ENCODE measurements at regions not wholly inside any gene's neighbourhood (a gene's known extent, or its start where the extent isn't known, plus 50 kb on each side); places are given as distances from the start of the nearest gene placed in this dataset.

DNA sequence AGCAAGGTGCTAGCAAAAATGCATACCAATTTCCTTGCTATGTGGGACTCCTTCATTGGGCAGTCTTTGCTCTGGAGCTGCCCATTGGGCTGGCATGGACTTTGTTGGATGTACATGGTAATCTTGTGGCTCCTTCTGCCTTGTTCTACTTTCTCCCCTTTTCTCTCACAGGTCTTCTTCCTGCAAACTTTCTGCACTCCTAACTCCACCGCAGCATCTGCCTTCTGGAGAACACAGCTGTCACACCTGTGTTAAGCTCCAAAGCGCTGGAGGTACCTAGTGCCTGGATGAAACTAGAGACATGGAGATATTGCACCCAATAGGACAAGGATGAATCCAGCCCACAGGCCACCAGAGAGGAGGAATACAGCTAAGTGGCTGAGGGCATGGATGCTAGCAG lies 60.7 kb upstream of the CCND2 start:
- H3K9ac ChIP-seq (ENCODE audit: insufficient read length) = no peak overlapping the region
- no peaks in the 10 kb centered on the region for H3K9me3 ChIP-seq (ENCODE audit: low read depth, low read length)
- H3K4me3 ChIP-seq = no peak overlapping the region
- no peak for DNase-seq (ENCODE audit: low read depth, low spot score)
- H3K36me3 ChIP-seq (ENCODE audit: insufficient read depth, low read length) = no peaks in the 10 kb centered on the region
- TF ChIP-seq POLR2AphosphoS5 (IDR thresholded peaks at IDR 0.05; ENCODE audit: borderline replicate concordance, low read depth, low read length) (no peak), FOXP2 (optimal IDR thresholded peaks at IDR 0.05; ENCODE audit: control extremely low read depth, extremely low read length, insufficient read depth) (no peak), EZH2 (IDR thresholded peaks at IDR 0.05) (no peak)
- H3K27ac ChIP-seq = no peak overlapping the region

DNA sequence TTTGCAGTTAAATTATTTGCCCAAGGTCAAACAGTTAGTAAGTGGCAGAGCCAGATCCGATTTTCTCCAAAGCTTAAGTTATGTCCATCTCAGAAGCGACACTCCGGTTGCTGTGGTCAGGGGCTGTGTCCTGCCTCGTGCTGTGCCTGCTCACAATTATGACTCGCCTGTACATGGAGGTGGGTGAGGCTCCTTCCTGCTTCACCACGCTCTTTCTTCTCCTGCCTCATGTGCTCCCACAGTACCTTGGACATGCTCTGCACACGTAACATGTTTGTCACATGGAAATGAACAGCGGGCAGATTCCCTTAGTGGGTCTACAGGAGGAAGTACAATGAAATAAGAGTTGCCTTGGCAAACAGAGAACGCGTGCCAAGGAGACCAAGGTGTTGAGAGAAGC lies 62.2 kb upstream of the CCND2 start:
- TF ChIP-seq POLR2AphosphoS5 (IDR thresholded peaks at IDR 0.05; ENCODE audit: borderline replicate concordance, low read depth, low read length) = no peak
- TF ChIP-seq FOXP2 (optimal IDR thresholded peaks at IDR 0.05; ENCODE audit: control extremely low read depth, extremely low read length, insufficient read depth) = no peak
- TF ChIP-seq EZH2 (IDR thresholded peaks at IDR 0.05) = no peak
- no peak overlapping the region for H3K4me3 ChIP-seq
- no peak overlapping the region for H3K9ac ChIP-seq (ENCODE audit: insufficient read length)
- H3K27ac ChIP-seq = no peak overlapping the region
- no peaks in the 10 kb centered on the region for H3K36me3 ChIP-seq (ENCODE audit: insufficient read depth, low read length)
- DNase-seq (ENCODE audit: low read depth, low spot score) = no peak
- no peaks in the 10 kb centered on the region for H3K9me3 ChIP-seq (ENCODE audit: low read depth, low read length)

DNA sequence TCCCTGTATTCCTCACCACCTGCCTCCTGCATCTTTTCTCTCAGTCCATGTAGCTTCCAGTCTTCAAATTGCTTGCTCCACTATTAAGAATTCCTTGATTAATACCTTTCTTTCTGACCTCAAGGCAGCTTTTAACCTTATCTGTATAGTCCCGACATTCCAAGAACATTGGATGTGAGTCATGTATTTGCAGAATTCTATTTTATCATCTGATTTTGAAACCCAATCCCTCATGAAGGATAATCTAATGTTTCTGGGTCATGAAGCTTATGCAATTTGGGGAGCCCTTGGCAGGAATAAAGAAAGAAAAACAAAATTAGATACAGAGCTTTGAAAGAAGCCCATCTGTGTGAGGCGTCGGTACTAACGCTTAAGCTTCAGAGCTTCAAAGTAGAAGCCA lies 63.4 kb upstream of the CCND2 start:
- no peak for DNase-seq (ENCODE audit: low read depth, low spot score)
- Histone ChIP-seq H3K27ac (no peak overlapping the region), H3K9ac (ENCODE audit: insufficient read length) (no peak overlapping the region), H3K36me3 (ENCODE audit: insufficient read depth, low read length) (no peaks in the 10 kb centered on the region), H3K9me3 (ENCODE audit: low read depth, low read length) (no peaks in the 10 kb centered on the region), H3K4me3 (no peak overlapping the region)
- TF ChIP-seq EZH2 (IDR thresholded peaks at IDR 0.05) (no peak), FOXP2 (optimal IDR thresholded peaks at IDR 0.05; ENCODE audit: control extremely low read depth, extremely low read length, insufficient read depth) (no peak), POLR2AphosphoS5 (IDR thresholded peaks at IDR 0.05; ENCODE audit: borderline replicate concordance, low read depth, low read length) (no peak)

DNA sequence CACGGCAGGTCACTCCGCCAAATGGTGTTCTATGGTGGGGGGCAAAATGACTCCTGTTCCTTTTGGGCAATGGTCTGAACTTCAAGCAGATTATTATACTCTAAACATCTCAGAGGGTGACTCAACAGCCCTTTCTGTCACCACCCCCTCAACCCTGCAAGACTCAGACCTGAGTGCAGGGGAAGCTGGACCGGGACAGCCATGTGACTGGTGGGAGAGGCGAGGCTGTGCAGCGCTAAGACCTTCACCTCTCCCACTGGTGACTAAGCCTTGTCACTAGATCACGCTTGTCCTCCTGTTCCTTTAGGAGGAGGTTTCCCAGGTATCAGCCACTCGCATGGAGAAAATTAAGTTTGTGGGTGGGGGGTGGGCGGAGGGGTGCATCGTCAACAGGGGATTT lies 67.1 kb upstream of the CCND2 start:
- Histone ChIP-seq H3K4me3 (no peak overlapping the region), H3K36me3 (ENCODE audit: insufficient read depth, low read length) (no peaks in the 10 kb centered on the region), H3K27ac (no peak overlapping the region), H3K9ac (ENCODE audit: insufficient read length) (no peak overlapping the region), H3K9me3 (ENCODE audit: low read depth, low read length) (no peaks in the 10 kb centered on the region)
- DNase-seq (ENCODE audit: low read depth, low spot score) = no peak
- no peak for TF ChIP-seq POLR2AphosphoS5 (IDR thresholded peaks at IDR 0.05; ENCODE audit: borderline replicate concordance, low read depth, low read length)
- no peak for TF ChIP-seq FOXP2 (optimal IDR thresholded peaks at IDR 0.05; ENCODE audit: control extremely low read depth, extremely low read length, insufficient read depth)
- TF ChIP-seq EZH2 (IDR thresholded peaks at IDR 0.05) = no peak

DNA sequence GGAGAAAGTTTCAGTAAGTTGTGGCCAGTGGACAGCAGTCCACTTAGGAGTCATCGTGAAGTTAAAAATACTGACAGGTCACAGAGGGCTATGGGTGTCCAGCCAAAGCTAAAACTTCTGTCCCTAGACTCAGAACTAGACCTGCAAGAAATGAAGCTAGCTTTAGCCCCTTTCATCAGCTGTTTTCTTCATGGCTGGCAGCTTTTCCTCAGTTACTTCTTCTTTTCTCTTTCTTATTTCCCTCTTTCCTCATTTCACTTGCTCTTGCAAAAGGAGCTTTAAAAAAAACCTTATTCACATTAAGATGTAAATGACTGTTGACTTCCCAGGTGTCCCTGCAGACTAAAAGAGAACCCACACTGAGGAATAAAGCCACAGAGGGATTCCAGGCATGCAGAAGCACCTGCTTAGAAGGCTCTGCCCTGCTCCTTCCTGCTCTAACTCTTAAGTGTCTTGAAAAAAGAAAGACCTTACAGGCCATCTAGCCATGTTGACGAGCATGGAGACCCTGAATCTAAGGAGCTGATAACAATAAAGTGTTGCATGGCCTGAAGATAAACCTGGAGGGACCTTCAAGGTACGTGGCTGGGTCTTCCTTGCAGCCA lies 69.7 kb upstream of the CCND2 start:
- Histone ChIP-seq H3K4me3 (no peak overlapping the region), H3K9ac (ENCODE audit: insufficient read length) (no peak overlapping the region), H3K9me3 (ENCODE audit: low read depth, low read length) (no peaks in the 10 kb centered on the region), H3K36me3 (ENCODE audit: insufficient read depth, low read length) (no peaks in the 10 kb centered on the region), H3K27ac (no peak overlapping the region)
- no peak for DNase-seq (ENCODE audit: low read depth, low spot score)
- TF ChIP-seq POLR2AphosphoS5 (IDR thresholded peaks at IDR 0.05; ENCODE audit: borderline replicate concordance, low read depth, low read length) (no peak), EZH2 (IDR thresholded peaks at IDR 0.05) (no peak), FOXP2 (optimal IDR thresholded peaks at IDR 0.05; ENCODE audit: control extremely low read depth, extremely low read length, insufficient read depth) (no peak)

DNA sequence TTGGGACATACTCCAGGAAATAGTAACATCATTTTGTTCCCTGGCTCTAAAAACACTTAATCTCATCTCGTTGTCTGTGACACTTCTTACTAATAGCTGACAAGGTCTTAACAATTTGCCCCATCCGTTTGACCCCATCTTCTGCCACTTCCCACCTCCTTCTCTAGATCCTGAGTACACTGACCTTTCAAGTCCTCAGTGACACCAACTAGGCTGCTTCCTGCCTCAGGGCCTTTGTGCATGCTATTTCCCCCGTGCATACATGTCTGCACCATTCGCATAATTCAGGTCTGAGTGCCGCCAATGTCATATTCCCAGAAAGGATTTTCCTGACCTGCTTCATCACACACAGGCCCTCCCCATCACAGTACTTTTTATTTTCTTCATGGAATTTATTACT lies 70.6 kb upstream of the CCND2 start:
- H3K9ac ChIP-seq (ENCODE audit: insufficient read length) = no peak overlapping the region
- H3K36me3 ChIP-seq (ENCODE audit: insufficient read depth, low read length) = no peaks in the 10 kb centered on the region
- no peak overlapping the region for H3K4me3 ChIP-seq
- no peak overlapping the region for H3K27ac ChIP-seq
- no peaks in the 10 kb centered on the region for H3K9me3 ChIP-seq (ENCODE audit: low read depth, low read length)
- no peak for DNase-seq (ENCODE audit: low read depth, low spot score)
- no peak for TF ChIP-seq POLR2AphosphoS5 (IDR thresholded peaks at IDR 0.05; ENCODE audit: borderline replicate concordance, low read depth, low read length)

DNA sequence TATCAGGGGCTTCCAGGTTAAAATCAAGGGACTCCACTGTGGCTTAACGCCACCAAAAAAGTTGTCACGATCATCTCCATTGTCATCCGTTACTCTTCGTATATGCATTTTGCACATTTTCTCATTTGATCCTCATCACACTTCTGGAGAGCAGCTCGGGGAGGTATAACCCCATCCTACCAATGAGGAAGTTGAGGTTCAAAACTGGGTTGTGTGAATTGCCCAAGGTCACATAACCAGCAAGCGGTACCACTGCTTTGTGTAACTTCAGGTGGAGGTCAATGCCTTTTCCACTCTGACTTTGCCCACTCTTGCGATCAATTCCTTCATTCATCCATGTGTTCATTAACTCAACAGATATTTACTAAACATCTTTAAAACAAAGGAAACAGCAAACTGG lies 71.1 kb upstream of the CCND2 start:
- no peak overlapping the region for H3K27ac ChIP-seq
- no peak overlapping the region for H3K9ac ChIP-seq (ENCODE audit: insufficient read length)
- TF ChIP-seq EZH2 (IDR thresholded peaks at IDR 0.05) = no peak
- no peak for TF ChIP-seq POLR2AphosphoS5 (IDR thresholded peaks at IDR 0.05; ENCODE audit: borderline replicate concordance, low read depth, low read length)
- no peak for TF ChIP-seq FOXP2 (optimal IDR thresholded peaks at IDR 0.05; ENCODE audit: control extremely low read depth, extremely low read length, insufficient read depth)
- no peaks in the 10 kb centered on the region for H3K36me3 ChIP-seq (ENCODE audit: insufficient read depth, low read length)
- H3K9me3 ChIP-seq (ENCODE audit: low read depth, low read length) = no peaks in the 10 kb centered on the region
- DNase-seq (ENCODE audit: low read depth, low spot score) = no peak
- H3K4me3 ChIP-seq = no peak overlapping the region

DNA sequence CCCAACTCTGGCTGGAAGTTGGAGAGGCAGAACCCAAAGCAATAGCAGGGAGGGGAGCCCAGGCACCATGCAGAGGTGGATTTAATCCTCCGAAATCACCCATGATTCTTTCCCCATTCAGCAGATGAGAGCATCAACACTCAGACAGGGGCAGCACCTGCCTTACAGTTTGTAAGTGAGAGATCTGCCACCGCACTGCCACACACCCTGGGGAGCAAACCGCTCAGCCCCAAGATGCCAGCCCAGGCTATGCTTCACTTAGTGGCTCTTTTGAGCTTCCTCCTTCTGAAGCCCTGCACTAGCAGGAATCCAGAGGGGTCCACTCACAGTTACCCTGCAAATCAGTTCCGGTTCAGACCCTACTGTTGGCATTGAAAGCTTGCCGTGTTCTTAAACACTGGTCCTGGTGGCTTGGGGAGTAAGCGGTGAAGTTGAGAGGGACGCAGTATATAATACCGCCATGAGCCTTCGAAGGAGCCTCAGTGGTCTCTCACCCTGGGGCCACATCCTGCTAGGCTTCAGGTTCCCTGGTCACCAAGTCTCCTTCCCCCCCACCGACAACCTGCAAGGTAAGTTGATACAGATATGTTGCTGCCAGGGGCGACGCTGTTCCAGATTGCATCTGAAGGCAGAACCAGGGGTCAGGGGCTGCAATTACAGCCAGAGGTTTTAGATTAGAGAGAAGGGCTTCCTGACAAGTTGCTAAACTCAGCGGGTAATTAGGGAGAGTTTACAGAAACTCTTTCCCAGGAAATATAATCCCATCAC lies 72.0 kb upstream of the CCND2 start:
- H3K9me3 ChIP-seq (ENCODE audit: low read depth, low read length) = no peaks in the 10 kb centered on the region
- H3K4me3 ChIP-seq = no peak overlapping the region
- TF ChIP-seq FOXP2 (optimal IDR thresholded peaks at IDR 0.05; ENCODE audit: control extremely low read depth, extremely low read length, insufficient read depth) (no peak), EZH2 (IDR thresholded peaks at IDR 0.05) (no peak), POLR2AphosphoS5 (IDR thresholded peaks at IDR 0.05; ENCODE audit: borderline replicate concordance, low read depth, low read length) (no peak)
- H3K36me3 ChIP-seq (ENCODE audit: insufficient read depth, low read length) = no peaks in the 10 kb centered on the region
- H3K9ac ChIP-seq (ENCODE audit: insufficient read length) = no peak overlapping the region
- no peak overlapping the region for H3K27ac ChIP-seq
- no peak for DNase-seq (ENCODE audit: low read depth, low spot score)

All from SK-N-MC (cell line).